CD4-positive, alpha-beta memory T cell (primary cell): ENCODE measurements at regions not wholly inside any gene's neighbourhood (a gene's known extent, or its start where the extent isn't known, plus 50 kb on each side); places are given as distances from the start of the nearest gene placed in this dataset. TPM values are rescaled to one million over a fixed set of nuclear protein-coding genes. Genes with fewer than 3 reads are reported as not detected.

Source experiments
- CTCF ChIA-PET: fragments of 350-600 bp; sonication (Branson Sonifier 250); formaldehyde crosslinking; loops from one replicate; lab custom pipeline; 2021; ENCODE audit warnings: inconsistent platforms; ENCODE audit not compliant: partially characterized antibody; lab: Charles Lee
- POLR2A ChIA-PET: fragments of 350-600 bp; sonication (Branson Sonifier 250); formaldehyde crosslinking; loops from one replicate; lab custom pipeline; 2021; ENCODE audit not compliant: partially characterized antibody; lab: Charles Lee
- DNase-seq, 5 donors: peaks; one replicate each; pipeline versions ENCODE4 v3.0.0 to v3.0.0-alpha.2; 2020 to 2022; ENCODE audit warnings: mixed read lengths in 1 of 5
- H3K27ac ChIP-seq: one replicate; pipeline ENCODE4 v1.7.0; 2013; ENCODE audit warnings: low read depth, low read length
- H3K27me3 ChIP-seq: 2 replicates; pipeline ENCODE4 v1.7.0; 2013; ENCODE audit warnings: mild to moderate bottlenecking, low read length, moderate library complexity; ENCODE audit not compliant: insufficient read depth
- H3K36me3 ChIP-seq: 2 replicates; pipeline ENCODE4 v1.7.0; 2013; ENCODE audit warnings: mild to moderate bottlenecking, low read length, moderate library complexity; ENCODE audit not compliant: insufficient read depth
- H3K4me1 ChIP-seq: 2 replicates; pipeline ENCODE4 v1.7.0; 2013; ENCODE audit warnings: mild to moderate bottlenecking, low read length, moderate library complexity; ENCODE audit not compliant: insufficient read depth
- H3K4me3 ChIP-seq, 2 donors: one replicate each; pipeline ENCODE4 v1.7.0; 2013; ENCODE audit warnings: low read length in 2 of 2, mild to moderate bottlenecking in 1 of 2
- H3K9me3 ChIP-seq, 2 donors: one replicate each; pipeline ENCODE4 v1.7.0; 2013; ENCODE audit warnings: low read length in 2 of 2, control low read depth in 1 of 2; ENCODE audit not compliant: control insufficient read depth in 1 of 2
- H3K27ac Mint-ChIP-seq, 7 donors: one replicate each; pipeline ENCODE4 v1.8.0; 2020 to 2021; ENCODE audit warnings: mixed read lengths in 7 of 7, mild to moderate bottlenecking in 6 of 7, inconsistent platforms in 3 of 7, moderate library complexity in 3 of 7
- H3K27me3 Mint-ChIP-seq, 2 donors: one replicate each; pipeline ENCODE4 v1.8.0; 2020 to 2021; ENCODE audit warnings: mixed read lengths in 2 of 2
- H3K36me3 Mint-ChIP-seq, 2 donors: one replicate each; pipeline ENCODE4 v1.8.0; 2020 to 2021; ENCODE audit warnings: mixed read lengths in 2 of 2, inconsistent platforms in 1 of 2, mild to moderate bottlenecking in 1 of 2
- H3K4me1 Mint-ChIP-seq, 4 donors: one replicate each; pipeline ENCODE4 v1.8.0; 2020 to 2021; ENCODE audit warnings: mixed read lengths in 4 of 4, mild to moderate bottlenecking in 1 of 4
- H3K4me3 Mint-ChIP-seq, 8 donors: one replicate each; pipeline ENCODE4 v1.8.0; 2020 to 2021; ENCODE audit warnings: mixed read lengths in 8 of 8, mild to moderate bottlenecking in 7 of 8, moderate library complexity in 6 of 8, inconsistent platforms in 3 of 8
- H3K9me3 Mint-ChIP-seq, 8 donors: one replicate each; pipeline ENCODE4 v1.8.0; 2020 to 2021; ENCODE audit warnings: mixed read lengths in 8 of 8, mild to moderate bottlenecking in 5 of 8, inconsistent platforms in 3 of 8, moderate library complexity in 1 of 8
- intact Hi-C: fragments of 100-400 bp; cut with micrococcal nuclease; formaldehyde crosslinking; loops from one replicate; pipeline ENCODE4 v1.15.1; 2023
- microRNA-seq: library from miRNA; unstranded; fragments of <30 nt; microRNA quantifications from one replicate; pipeline ENCODE4 v1.2.0, GENCODE V29; 2021; ENCODE audit warnings: borderline replicate concordance, borderline number of aligned reads, borderline microRNAs expressed, mixed read lengths

DNA sequence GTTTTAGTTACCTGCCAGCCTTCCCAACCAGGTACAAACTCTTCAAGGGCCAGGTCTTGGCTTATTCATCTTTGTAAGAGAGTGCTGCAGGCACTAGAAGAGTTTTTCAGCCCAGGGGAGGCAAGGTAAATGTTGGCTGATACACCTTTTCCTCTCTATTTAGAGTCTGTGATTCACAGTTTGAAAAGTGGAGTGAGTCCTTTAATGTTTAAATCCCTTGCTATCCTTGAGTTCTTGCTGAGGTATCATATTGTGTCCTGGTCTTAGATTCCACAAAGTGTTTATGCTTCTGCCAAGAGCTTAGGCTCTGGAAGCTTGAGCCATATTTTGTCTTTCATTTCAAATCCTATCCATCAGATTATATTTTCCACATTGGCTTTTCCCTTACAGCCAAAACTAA is 52.8 kb upstream of the CITED2 start:
- Histone ChIP-seq H3K4me3 (no peak overlapping the region), H3K27ac (no peak overlapping the region), H3K27me3 (no peaks in the 10 kb centered on the region), H3K4me1 (no peaks in the 10 kb centered on the region), H3K36me3 (no peaks in the 10 kb centered on the region), H3K9me3 (no peaks in the 10 kb centered on the region)
- CTCF ChIA-PET: no interaction called here
- Mint-ChIP-seq H3K9me3 (peaks cover 0 to 11% (median under 1%) of the 10 kb centered on the region in 8 donors), H3K27ac (no peak overlapping the region), H3K4me1 (no peaks in the 10 kb centered on the region), H3K27me3 (peaks cover 3% of the 10 kb centered on the region in 2 donors), H3K36me3 (no peaks in the 10 kb centered on the region), H3K4me3 (no peak overlapping the region)
- POLR2A ChIA-PET: no interaction called here
- DNase-seq: no peak
- intact Hi-C loops: no loop called here

DNA sequence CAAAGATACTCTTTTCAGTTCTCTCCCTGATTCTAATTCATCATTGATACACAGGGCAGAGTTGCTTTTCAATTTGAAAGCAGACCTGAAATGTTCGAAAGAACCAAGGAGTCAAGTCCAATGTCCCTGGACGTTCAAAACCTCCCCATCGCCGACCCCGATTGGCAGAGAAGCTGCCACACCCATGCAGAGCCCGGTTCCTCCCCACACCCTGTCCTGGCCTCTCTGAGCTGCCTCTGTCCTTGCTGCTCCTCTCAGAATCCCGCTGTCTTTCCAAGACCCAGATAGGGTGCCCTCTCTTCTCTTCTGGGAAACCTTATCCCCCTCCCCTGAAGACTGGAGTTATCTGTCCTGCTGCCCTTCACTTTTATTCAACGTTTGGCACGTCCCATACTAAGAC is 52.3 kb upstream of the CITED2 start:
- H3K4me1 ChIP-seq: no peaks in the 10 kb centered on the region
- peaks cover 0 to 7% (median 0%) of the 10 kb centered on the region in 8 donors for H3K9me3 Mint-ChIP-seq
- H3K4me1 Mint-ChIP-seq: no peaks in the 10 kb centered on the region
- H3K4me3 ChIP-seq: no peak overlapping the region
- no peak overlapping the region for H3K27ac ChIP-seq
- ChIA-PET POLR2A (no interaction called here), CTCF (no interaction called here)
- no peaks in the 10 kb centered on the region for H3K36me3 ChIP-seq
- no peak overlapping the region for H3K4me3 Mint-ChIP-seq
- DNase-seq: no peak
- no peaks in the 10 kb centered on the region for H3K27me3 ChIP-seq
- peak overlapping the region in 1 of 7 donors; percentile 10 for H3K27ac Mint-ChIP-seq
- no peaks in the 10 kb centered on the region for H3K9me3 ChIP-seq
- peaks cover 3% of the 10 kb centered on the region in 2 donors for H3K27me3 Mint-ChIP-seq
- intact Hi-C loops: no loop called here
- H3K36me3 Mint-ChIP-seq: no peaks in the 10 kb centered on the region

DNA sequence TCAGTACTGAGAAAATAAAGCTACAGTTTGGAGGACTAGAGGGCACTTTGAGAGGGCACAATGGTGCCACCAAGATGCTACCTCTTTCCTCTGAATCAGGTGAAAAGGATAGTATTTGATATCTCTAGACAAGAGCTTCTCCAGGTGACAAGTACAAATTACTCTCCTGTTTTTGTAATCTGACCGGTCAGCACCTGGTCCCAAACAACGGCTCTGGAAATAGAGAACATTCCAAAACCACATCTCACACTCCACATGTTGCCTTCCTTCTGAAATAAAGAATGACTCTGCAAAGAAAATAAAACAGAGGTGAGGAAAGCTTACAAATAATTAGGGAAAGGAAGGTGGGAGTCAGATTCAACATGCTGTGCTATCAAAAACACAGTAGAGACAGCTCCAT is 51.3 kb upstream of the CITED2 start:
- intact Hi-C loops: no loop called here
- CTCF ChIA-PET: no interaction called here
- peaks cover 3% of the 10 kb centered on the region in 2 donors for H3K27me3 Mint-ChIP-seq

DNA sequence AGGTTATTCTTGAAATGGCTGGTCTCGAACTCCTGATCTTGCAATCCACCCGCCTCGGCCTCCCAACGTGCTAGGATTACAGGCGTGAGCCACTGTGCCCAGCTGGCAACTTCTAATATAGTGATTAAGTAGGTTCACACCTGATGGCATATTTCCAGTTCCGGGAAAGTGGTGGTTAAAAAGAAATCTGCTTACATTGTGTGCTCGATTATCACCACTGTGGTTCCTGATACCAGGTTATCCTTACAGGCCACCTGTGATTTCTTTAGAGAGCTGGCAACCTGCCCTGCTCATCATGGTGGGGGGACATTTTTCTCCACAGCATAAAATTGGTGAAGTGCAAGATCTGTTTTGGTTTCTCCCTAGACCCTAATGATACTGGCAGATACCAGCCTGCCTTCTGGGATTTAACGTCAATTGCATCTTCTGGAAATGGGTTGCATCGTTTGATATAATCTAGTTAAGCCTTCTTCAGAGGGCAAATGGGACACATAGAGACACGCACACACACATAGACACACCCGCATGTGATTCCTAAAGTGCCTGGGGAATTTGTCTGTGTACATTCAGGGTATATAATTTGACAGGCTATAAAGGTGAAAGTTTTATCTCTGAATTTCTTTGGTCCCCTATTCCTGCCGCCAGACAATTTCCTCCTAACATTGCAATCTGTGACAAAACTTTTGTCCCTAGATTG is 49.7 kb upstream of the CITED2 start:
- Histone ChIP-seq H3K4me3 (no peak overlapping the region), H3K4me1 (no peaks in the 10 kb centered on the region), H3K27me3 (no peaks in the 10 kb centered on the region), H3K36me3 (no peaks in the 10 kb centered on the region), H3K27ac (no peak overlapping the region), H3K9me3 (no peaks in the 10 kb centered on the region)
- POLR2A ChIA-PET: no interaction called here
- no peak for DNase-seq
- Mint-ChIP-seq H3K36me3 (no peaks in the 10 kb centered on the region), H3K27ac (no peak overlapping the region), H3K9me3 (no peaks in the 10 kb centered on the region), H3K4me1 (no peaks in the 10 kb centered on the region), H3K4me3 (no peak overlapping the region), H3K27me3 (peaks cover 3% of the 10 kb centered on the region in 2 donors)
- intact Hi-C loops: no loop called here
- CTCF ChIA-PET: no interaction called here

More for the DNA sequence above, 51.3 kb upstream of the CITED2 start:
- H3K4me3 ChIP-seq: no peak overlapping the region
- DNase-seq: no peak
- no peaks in the 10 kb centered on the region for H3K4me1 ChIP-seq
- Mint-ChIP-seq H3K4me1 (no peaks in the 10 kb centered on the region), H3K27ac (no peak overlapping the region), H3K9me3 (no peaks in the 10 kb centered on the region), H3K36me3 (no peaks in the 10 kb centered on the region), H3K4me3 (no peak overlapping the region)
- POLR2A ChIA-PET: no interaction called here
- no peak overlapping the region for H3K27ac ChIP-seq
- H3K9me3 ChIP-seq: no peaks in the 10 kb centered on the region
- H3K27me3 ChIP-seq: no peaks in the 10 kb centered on the region
- H3K36me3 ChIP-seq: no peaks in the 10 kb centered on the region

Small RNAs in the stretch of these regions (microRNA-seq; reads per million reads assigned to microRNA genes)
- not detected for gene MIR3668
- gene MIR4465: not detected
